GM19463 (cell line): ENCODE measurements at regions not wholly inside any gene's neighbourhood (a gene's known extent, or its start where the extent isn't known, plus 50 kb on each side); places are given as distances from the start of the nearest gene placed in this dataset.
"Not testable (repeated sequence)": the region's sequence is repeated elsewhere in the genome, so short reads cannot be mapped to it uniquely, and the experiment has no call there.

Experiments used
- ATAC-seq: cut with Tn5 transposase; IDR thresholded peaks from one replicate; pipeline ENCODE4 v1.9.1; 2021; ENCODE audit warnings: mild to moderate bottlenecking, moderate library complexity; ENCODE audit not compliant: unreplicated experiment

DNA sequence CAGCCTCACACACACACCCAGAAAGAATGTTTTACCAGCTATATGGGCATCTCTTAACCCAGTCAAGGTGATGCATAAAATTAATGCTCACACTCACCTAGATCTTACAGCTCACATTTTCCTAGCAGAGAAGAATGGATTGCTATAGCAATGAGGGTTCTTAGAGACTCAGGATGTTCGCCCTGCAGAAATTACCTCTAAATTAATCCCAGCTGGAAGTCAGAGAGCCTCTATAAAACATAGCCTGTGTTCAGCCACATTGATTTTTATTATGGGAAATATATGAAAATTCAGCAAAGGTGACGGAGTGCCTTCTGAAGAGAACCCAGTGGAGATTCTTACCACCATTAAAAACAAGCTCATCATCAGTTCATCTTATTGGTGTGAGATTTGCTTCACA is 528.3 kb upstream of the ZFP42 start:
- no peak for ATAC-seq

GRCh38 chr4:187469627-187470026 is 525.9 kb upstream of the ZFP42 start:
- no peak for ATAC-seq

DNA sequence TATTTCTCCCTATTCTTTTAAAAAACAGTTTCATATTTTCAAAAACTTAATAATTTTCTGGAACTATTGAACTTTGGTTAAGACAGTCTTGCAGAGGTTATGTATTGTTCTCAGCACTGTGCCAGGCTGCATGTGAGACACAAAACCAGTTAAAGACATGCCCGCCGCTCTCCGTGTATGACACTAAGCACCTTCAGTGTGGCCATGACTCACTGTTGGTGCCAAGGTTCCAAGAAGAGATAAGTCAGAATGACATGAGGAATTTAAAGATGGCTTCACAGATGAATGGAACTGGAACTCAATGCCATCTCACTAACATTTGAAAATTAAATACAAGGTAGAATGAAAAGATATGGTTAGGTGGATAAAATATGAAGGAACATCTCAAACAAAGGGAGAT is 525.5 kb upstream of the ZFP42 start:
- no peak for ATAC-seq

- no peak for ATAC-seq
Measured at GRCh38 chr4:187474238-187474637, 521.3 kb upstream of the ZFP42 start.

DNA sequence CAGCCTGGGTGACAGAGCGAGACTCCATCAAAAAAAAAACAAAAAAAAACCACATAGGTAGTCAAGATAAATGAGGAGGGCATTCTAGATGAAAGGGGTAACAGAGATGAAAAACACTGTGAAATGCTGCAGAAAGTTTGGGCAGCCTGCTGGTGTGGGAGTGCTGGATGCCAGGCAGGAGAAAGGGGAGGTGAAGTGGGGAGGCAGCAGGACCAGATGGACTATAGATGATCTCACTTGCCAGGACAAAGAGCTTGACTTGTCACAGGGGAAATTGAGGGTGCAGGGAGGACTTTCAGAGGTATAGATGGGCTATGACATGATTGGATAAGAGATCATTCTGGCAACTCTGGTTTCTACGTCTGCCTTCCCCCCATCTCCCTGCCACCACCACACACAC is 519.7 kb upstream of the ZFP42 start:
- ATAC-seq: no peak

- no peak for ATAC-seq
Measured at GRCh38 chr4:187477224-187477623, 518.3 kb upstream of the ZFP42 start.

- ATAC-seq: no peak
Measured at GRCh38 chr4:187478292-187479140, 517.1 kb upstream of the ZFP42 start.

- no peak for ATAC-seq
Measured at GRCh38 chr4:187479511-187479910, 516.1 kb upstream of the ZFP42 start.

- ATAC-seq: no peak
Measured at GRCh38 chr4:187480146-187481145, 515.1 kb upstream of the ZFP42 start.

GRCh38 chr4:187484186-187484585 is 511.4 kb upstream of the ZFP42 start:
- ATAC-seq: no peak

DNA sequence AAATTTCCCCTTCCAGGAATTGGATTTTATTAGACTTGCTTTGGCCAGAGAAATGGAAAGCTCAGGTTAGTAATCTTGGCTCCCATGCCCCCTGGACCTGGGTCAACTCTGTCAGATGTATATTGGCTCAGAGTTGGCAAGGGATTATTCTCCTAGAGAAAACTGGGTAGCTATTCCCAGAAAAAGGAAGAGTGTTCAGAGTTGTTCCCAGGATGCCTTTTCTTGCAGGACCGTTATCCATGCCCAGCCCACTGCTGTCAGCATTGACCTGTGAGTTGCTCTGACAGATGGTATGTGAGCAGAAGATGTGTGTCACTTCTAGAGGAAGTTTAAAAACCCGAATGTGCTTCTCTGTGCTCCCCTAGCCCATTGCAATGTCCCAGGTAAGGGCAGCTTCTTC is 509.9 kb upstream of the ZFP42 start:
- ATAC-seq: no peak

DNA sequence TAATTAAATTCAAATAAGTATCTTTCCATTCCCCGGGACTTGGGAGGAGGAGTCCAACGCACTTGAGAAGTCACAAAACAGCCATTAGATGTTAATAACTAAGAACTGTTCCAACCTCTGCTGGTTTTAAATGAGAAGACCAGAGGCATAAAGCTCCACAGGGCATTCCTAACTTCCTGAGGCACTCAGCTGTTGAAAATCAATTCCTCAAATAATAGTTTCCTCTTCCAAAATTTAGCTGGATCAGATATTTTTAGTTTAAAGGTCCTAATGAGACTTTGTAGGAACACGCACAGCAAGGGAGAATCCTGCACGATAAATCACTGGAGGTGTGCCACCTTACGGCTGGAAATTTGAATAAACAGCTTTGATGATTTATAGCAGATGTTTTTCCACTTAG is 504.3 kb upstream of the ZFP42 start:
- ATAC-seq: no peak

- ATAC-seq: no peak
Measured at GRCh38 chr4:187491959-187492358, 503.6 kb upstream of the ZFP42 start.

GRCh38 chr4:187493661-187494060 is 501.9 kb upstream of the ZFP42 start:
- ATAC-seq: no peak

DNA sequence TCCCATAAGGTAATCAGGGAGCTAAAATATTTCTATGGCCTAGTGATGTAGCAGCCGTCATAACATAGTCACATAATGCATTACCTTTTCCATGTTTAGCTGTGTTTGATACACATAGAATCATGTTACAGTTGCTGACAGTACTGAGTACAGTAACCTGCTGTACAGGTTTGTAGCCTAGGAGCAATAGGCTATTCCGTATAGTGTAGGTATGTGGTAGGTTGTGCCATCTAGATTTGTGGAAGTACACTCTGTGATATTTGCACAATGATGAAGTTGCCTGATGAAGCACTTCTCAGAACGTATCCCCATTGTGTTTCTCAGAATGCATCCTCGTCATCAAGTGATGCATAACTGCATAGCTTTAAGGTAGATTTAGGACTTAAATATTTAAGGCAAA is 495.6 kb upstream of the ZFP42 start:
- no peak for ATAC-seq

- ATAC-seq: no peak
Measured at GRCh38 chr4:187500796-187501195, 494.8 kb upstream of the ZFP42 start.

- no peak for ATAC-seq
Measured at GRCh38 chr4:187501731-187502130, 493.8 kb upstream of the ZFP42 start.

DNA sequence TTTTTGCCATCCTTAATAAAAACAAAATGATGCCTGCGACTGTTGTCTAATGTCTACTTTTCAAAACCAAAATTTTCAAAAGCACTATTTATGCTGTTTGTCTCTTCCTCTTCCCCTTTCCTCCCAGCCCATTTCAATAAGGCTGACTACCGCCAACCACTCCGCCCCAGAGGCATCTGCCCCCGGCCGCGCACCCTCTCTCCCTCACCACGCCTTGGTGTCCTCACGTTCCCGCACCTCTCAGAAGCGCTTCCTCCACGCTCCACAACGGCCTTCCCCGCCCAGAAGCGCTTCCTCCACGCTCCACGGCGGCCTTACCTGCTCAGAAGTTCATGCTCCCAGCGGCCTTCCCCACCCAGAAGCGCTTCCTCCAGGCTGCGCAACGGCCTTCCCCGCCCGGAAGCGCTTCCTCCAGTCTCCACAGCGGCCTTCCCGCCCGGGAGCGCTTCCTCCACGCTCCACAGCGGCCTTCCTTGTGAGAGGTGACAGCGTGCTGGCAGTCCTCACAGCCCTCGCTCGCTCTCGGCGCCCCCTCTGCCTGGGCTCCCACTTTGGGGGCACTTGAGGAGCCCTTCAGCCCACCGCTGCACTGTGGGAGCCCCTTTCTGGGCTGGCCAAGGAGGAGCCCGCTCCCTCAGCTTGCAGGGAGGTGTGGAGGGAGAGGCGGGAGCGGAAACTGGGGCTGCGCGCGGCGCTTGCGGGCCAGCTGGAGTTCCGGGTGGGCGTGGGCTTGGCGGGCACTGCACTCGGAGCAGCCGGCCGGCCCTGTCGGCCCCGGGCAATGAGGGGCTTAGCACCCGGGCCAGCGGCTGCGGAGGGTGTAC is 490.4 kb upstream of the ZFP42 start:
- no peak for ATAC-seq

- not testable (repeated sequence) for ATAC-seq
Measured at GRCh38 chr4:187505798-187506141, 489.8 kb upstream of the ZFP42 start.

- ATAC-seq: no peak
Measured at GRCh38 chr4:187516224-187516623, 479.3 kb upstream of the ZFP42 start.

DNA sequence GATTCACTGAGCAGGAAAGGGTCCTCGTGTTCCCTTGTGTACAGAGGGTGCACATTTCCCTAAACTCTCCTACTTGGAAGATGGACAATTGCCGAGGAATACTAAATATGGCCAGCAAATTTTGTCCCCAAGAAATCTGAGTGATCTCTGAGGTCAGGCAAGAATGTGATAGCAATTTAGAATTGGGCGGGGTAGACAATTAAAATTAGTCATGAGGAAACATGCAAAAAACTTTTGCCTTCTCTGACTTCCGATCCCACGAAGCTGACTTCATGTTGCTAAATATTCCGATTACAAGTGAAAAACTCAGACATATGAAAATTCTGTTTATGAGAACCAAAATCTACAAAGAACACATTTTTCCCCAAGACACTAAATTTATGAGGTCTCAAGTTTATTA is 453.9 kb upstream of the ZFP42 start:
- ATAC-seq: no peak
